Fibroblast of skin of left quadriceps (primary cell): ENCODE measurements at regions not wholly inside any gene's neighbourhood (a gene's known extent, or its start where the extent isn't known, plus 50 kb on each side); places are given as distances from the start of the nearest gene placed in this dataset.
"Not testable (repeated sequence)": the region's sequence is repeated elsewhere in the genome, so short reads cannot be mapped to it uniquely, and the experiment has no call there.

Source experiments
- DNase-seq, 2 experiments: peaks; one replicate each; pipeline ENCODE4 v3.0.0-alpha.2; 2013; ENCODE audit warnings: low read depth in 2 of 2

- DNase-seq = not testable (repeated sequence)
Observed at GRCh38 chr5:102154791-102155605, 141.1 kb downstream of the SLCO4C1 start.

- no peak for DNase-seq
Observed at GRCh38 chr5:102154291-102154690, 141.8 kb downstream of the SLCO4C1 start.

- no peak for DNase-seq
Observed at GRCh38 chr5:102153003-102153759, 142.9 kb downstream of the SLCO4C1 start.

- DNase-seq = no peak
Observed at GRCh38 chr5:102139029-102139428, 157.1 kb downstream of the SLCO4C1 start.

- DNase-seq = no peak
Observed at GRCh38 chr5:102138243-102138653, 157.8 kb downstream of the SLCO4C1 start.

GRCh38 chr5:102130890-102131289, 165.2 kb downstream of the SLCO4C1 start:
- no peak for DNase-seq

- DNase-seq = no peak
Observed at GRCh38 chr5:102130386-102130785, 165.7 kb downstream of the SLCO4C1 start.

GRCh38 chr5:102119252-102119651, 176.8 kb downstream of the SLCO4C1 start:
- no peak for DNase-seq

- no peak for DNase-seq
Observed at GRCh38 chr5:102115736-102116135, 180.3 kb downstream of the SLCO4C1 start.

- DNase-seq = no peak
Observed at GRCh38 chr5:102114525-102115069, 181.5 kb downstream of the SLCO4C1 start.

- no peak for DNase-seq
Observed at GRCh38 chr5:102107865-102108264, 188.2 kb downstream of the SLCO4C1 start.

GRCh38 chr5:102106599-102106998, 189.5 kb downstream of the SLCO4C1 start:
- no peak for DNase-seq

GRCh38 chr5:102099766-102100331, 196.2 kb downstream of the SLCO4C1 start:
- DNase-seq = no peak

GRCh38 chr5:102099083-102099482, 197.0 kb downstream of the SLCO4C1 start:
- DNase-seq = not testable (repeated sequence)

- DNase-seq = not testable (repeated sequence)
Observed at GRCh38 chr5:102098606-102099005, 197.5 kb downstream of the SLCO4C1 start.

GRCh38 chr5:102090770-102091169, 205.3 kb downstream of the SLCO4C1 start:
- DNase-seq = no peak

GRCh38 chr5:102089883-102090282, 206.2 kb downstream of the SLCO4C1 start:
- no peak for DNase-seq

- no peak for DNase-seq
Observed at GRCh38 chr5:102087906-102088305, 208.2 kb downstream of the SLCO4C1 start.

GRCh38 chr5:102080288-102080687, 215.8 kb downstream of the SLCO4C1 start:
- no peak for DNase-seq

- no peak for DNase-seq
Observed at GRCh38 chr5:102077920-102078319, 218.2 kb downstream of the SLCO4C1 start.

GRCh38 chr5:102069974-102070373, 226.1 kb downstream of the SLCO4C1 start:
- DNase-seq = no peak

- no peak for DNase-seq
Observed at GRCh38 chr5:102068870-102069269, 227.2 kb downstream of the SLCO4C1 start.
